Neural cell (in vitro differentiated cells): ENCODE measurements at regions not wholly inside any gene's neighbourhood (a gene's known extent, or its start where the extent isn't known, plus 50 kb on each side); places are given as distances from the start of the nearest gene placed in this dataset.

Experiments
- H2AFZ ChIP-seq: fragments of 200-600, 300-800 bp; sonication (generic), shearing (Covaris generic); 2 replicates; pipeline ENCODE4 v1.6.0; 2014; ENCODE audit warnings: low read depth, mild to moderate bottlenecking, antibody characterized with exemption, low read length, moderate library complexity
- H3F3A ChIP-seq: fragments of 200-600 bp; shearing (Covaris generic); 2 replicates; pipeline ENCODE4 v1.6.1; 2016; ENCODE audit warnings: mild to moderate bottlenecking, moderate library complexity, mixed read lengths, antibody characterized with exemption, low read length; ENCODE audit not compliant: insufficient read depth, poor library complexity, severe bottlenecking
- H3K27ac ChIP-seq: fragments of 200-600, 300-800 bp; sonication (generic), shearing (Covaris generic); 2 replicates; pipeline ENCODE4 v1.5.1; 2014; ENCODE audit warnings: mild to moderate bottlenecking, low read length, moderate library complexity
- H3K27me3 ChIP-seq: fragments of 300-800, 200-600 bp; sonication (generic), shearing (Covaris generic); 2 replicates; pipeline ENCODE4 v1.6.0; 2014; ENCODE audit warnings: mild to moderate bottlenecking, low read depth, low read length, moderate library complexity; ENCODE audit not compliant: insufficient read depth
- H3K36me3 ChIP-seq: fragments of 300-800, 200-600 bp; sonication (generic), shearing (Covaris generic); 2 replicates; pipeline ENCODE4 v1.5.1; 2014; ENCODE audit warnings: mild to moderate bottlenecking, antibody characterized with exemption, low read length, moderate library complexity; ENCODE audit not compliant: insufficient read depth
- H3K4me2 ChIP-seq: fragments of 300-800, 200-600 bp; sonication (generic), shearing (Covaris generic); 2 replicates; pipeline ENCODE4 v1.6.0; 2014; ENCODE audit warnings: mild to moderate bottlenecking, low read length
- H3K4me3 ChIP-seq: fragments of 300-800, 200-600 bp; sonication (generic), shearing (Covaris generic); 2 replicates; pipeline ENCODE4 v1.5.1; 2014; ENCODE audit warnings: mild to moderate bottlenecking, low read length, moderate library complexity
- H3K79me2 ChIP-seq: fragments of 200-600 bp; shearing (Covaris generic); replicated peaks from 2 replicates; pipeline ENCODE4 v1.6.0; 2014; ENCODE audit warnings: mild to moderate bottlenecking, low read length, moderate library complexity; ENCODE audit not compliant: insufficient read depth
- H3K9ac ChIP-seq: fragments of 300-800, 200-600 bp; sonication (generic), shearing (Covaris generic); 2 replicates; pipeline ENCODE4 v1.6.1; 2016; ENCODE audit warnings: mild to moderate bottlenecking, low read length, mixed read lengths
- H3K9me2 ChIP-seq: fragments of 200-600 bp; shearing (Covaris generic); 2 replicates; pipeline ENCODE4 v1.6.1; 2016; ENCODE audit warnings: mild to moderate bottlenecking, low read length, mixed read lengths; ENCODE audit not compliant: insufficient read depth
- H3K9me3 ChIP-seq: fragments of 200-600, 300-800 bp; sonication (generic), shearing (Covaris generic); 2 replicates; pipeline ENCODE4 v1.6.1; 2016; ENCODE audit warnings: mild to moderate bottlenecking, mixed run types, low read length, moderate library complexity, mixed read lengths
- H4K20me1 ChIP-seq: fragments of 200-600 bp; shearing (Covaris generic); 2 replicates; pipeline ENCODE4 v1.6.1; 2016; ENCODE audit warnings: mild to moderate bottlenecking, mixed run types; ENCODE audit not compliant: insufficient read depth
- EP300 ChIP-seq: fragments of 450-650 bp; conservative IDR thresholded peaks from 2 replicates; pipeline ENCODE4 v1.6.1; 2014; ENCODE audit warnings: antibody characterized with exemption, mild to moderate bottlenecking, moderate library complexity; ENCODE audit not compliant: poor library complexity, severe bottlenecking
- EZH2 ChIP-seq: fragments of 200-600, 300-800 bp; shearing (Covaris generic), sonication (generic); IDR thresholded peaks from 2 replicates; pipeline ENCODE4 v1.6.1; 2014; ENCODE audit warnings: antibody characterized with exemption, low read length, borderline replicate concordance, mild to moderate bottlenecking; ENCODE audit not compliant: insufficient read depth, poor library complexity, severe bottlenecking
- MXI1 ChIP-seq: fragments of 450-650 bp; conservative IDR thresholded peaks from 2 replicates; pipeline ENCODE4 v1.6.1; 2014; ENCODE audit warnings: antibody characterized with exemption, mild to moderate bottlenecking; ENCODE audit not compliant: poor library complexity, severe bottlenecking
- POLR2AphosphoS5 ChIP-seq: IDR thresholded peaks from 2 replicates; pipeline ENCODE4 v1.6.1; 2012
- RAD21 ChIP-seq: fragments of 450-650 bp; conservative IDR thresholded peaks from 2 replicates; pipeline ENCODE4 v1.6.1; 2014; ENCODE audit warnings: antibody characterized with exemption, mild to moderate bottlenecking, moderate library complexity
- SMC3 ChIP-seq: fragments of 450-650 bp; conservative IDR thresholded peaks from 2 replicates; pipeline ENCODE4 v1.6.1; 2014; ENCODE audit warnings: antibody characterized with exemption, mild to moderate bottlenecking, moderate library complexity; ENCODE audit not compliant: poor library complexity
- TAF1 ChIP-seq: IDR thresholded peaks from 2 replicates; pipeline ENCODE4 v1.6.1; 2012; ENCODE audit warnings: low read depth
- TF ChIP-seq, protein P1 (sequence below): IDR thresholded peaks from 2 replicates; pipeline ENCODE4 v1.6.1; 2012; ENCODE audit warnings: borderline replicate concordance
- TF ChIP-seq, protein P2 (sequence below): fragments of 450-650 bp; IDR thresholded peaks from 2 replicates; pipeline ENCODE4 v1.5.1; 2014; ENCODE audit warnings: antibody characterized with exemption, mild to moderate bottlenecking, moderate library complexity; ENCODE audit not compliant: poor library complexity, severe bottlenecking

GRCh38 chr15:79562899-79563298, 130.8 kb downstream of the MINAR1 start:
- Histone ChIP-seq H2AFZ (no peak overlapping the region), H4K20me1 (no peaks in the 10 kb centered on the region), H3K27ac (no peak overlapping the region), H3K79me2 (no peaks in the 10 kb centered on the region), H3F3A (no peaks in the 10 kb centered on the region), H3K36me3 (no peaks in the 10 kb centered on the region), H3K9me3 (no peaks in the 10 kb centered on the region), H3K9ac (no peak overlapping the region), H3K9me2 (no peaks in the 10 kb centered on the region), H3K4me2 (no peak overlapping the region), H3K27me3 (no peaks in the 10 kb centered on the region), H3K4me3 (no peak overlapping the region)
- TF ChIP-seq, protein P1, sequence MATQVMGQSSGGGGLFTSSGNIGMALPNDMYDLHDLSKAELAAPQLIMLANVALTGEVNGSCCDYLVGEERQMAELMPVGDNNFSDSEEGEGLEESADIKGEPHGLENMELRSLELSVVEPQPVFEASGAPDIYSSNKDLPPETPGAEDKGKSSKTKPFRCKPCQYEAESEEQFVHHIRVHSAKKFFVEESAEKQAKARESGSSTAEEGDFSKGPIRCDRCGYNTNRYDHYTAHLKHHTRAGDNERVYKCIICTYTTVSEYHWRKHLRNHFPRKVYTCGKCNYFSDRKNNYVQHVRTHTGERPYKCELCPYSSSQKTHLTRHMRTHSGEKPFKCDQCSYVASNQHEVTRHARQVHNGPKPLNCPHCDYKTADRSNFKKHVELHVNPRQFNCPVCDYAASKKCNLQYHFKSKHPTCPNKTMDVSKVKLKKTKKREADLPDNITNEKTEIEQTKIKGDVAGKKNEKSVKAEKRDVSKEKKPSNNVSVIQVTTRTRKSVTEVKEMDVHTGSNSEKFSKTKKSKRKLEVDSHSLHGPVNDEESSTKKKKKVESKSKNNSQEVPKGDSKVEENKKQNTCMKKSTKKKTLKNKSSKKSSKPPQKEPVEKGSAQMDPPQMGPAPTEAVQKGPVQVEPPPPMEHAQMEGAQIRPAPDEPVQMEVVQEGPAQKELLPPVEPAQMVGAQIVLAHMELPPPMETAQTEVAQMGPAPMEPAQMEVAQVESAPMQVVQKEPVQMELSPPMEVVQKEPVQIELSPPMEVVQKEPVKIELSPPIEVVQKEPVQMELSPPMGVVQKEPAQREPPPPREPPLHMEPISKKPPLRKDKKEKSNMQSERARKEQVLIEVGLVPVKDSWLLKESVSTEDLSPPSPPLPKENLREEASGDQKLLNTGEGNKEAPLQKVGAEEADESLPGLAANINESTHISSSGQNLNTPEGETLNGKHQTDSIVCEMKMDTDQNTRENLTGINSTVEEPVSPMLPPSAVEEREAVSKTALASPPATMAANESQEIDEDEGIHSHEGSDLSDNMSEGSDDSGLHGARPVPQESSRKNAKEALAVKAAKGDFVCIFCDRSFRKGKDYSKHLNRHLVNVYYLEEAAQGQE, result no peak
- TF ChIP-seq EP300 (no peak), TAF1 (no peak), RAD21 (no peak), POLR2AphosphoS5 (no peak), MXI1 (no peak), EZH2 (no peak), SMC3 (no peak)
- TF ChIP-seq, protein P2, sequence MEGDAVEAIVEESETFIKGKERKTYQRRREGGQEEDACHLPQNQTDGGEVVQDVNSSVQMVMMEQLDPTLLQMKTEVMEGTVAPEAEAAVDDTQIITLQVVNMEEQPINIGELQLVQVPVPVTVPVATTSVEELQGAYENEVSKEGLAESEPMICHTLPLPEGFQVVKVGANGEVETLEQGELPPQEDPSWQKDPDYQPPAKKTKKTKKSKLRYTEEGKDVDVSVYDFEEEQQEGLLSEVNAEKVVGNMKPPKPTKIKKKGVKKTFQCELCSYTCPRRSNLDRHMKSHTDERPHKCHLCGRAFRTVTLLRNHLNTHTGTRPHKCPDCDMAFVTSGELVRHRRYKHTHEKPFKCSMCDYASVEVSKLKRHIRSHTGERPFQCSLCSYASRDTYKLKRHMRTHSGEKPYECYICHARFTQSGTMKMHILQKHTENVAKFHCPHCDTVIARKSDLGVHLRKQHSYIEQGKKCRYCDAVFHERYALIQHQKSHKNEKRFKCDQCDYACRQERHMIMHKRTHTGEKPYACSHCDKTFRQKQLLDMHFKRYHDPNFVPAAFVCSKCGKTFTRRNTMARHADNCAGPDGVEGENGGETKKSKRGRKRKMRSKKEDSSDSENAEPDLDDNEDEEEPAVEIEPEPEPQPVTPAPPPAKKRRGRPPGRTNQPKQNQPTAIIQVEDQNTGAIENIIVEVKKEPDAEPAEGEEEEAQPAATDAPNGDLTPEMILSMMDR, result no peak

GRCh38 chr15:79570004-79570403, 137.9 kb downstream of the MINAR1 start:
- H3K9me3 ChIP-seq, result no peaks in the 10 kb centered on the region
- H3K4me3 ChIP-seq, result no peak overlapping the region
- no peaks in the 10 kb centered on the region for H3K79me2 ChIP-seq
- no peaks in the 10 kb centered on the region for H4K20me1 ChIP-seq
- H3K27me3 ChIP-seq, result no peaks in the 10 kb centered on the region
- no peaks in the 10 kb centered on the region for H3F3A ChIP-seq
- TF ChIP-seq TAF1, result no peak
- TF ChIP-seq, protein P2, result no peak
- TF ChIP-seq SMC3, result no peak
- TF ChIP-seq MXI1, result no peak
- TF ChIP-seq EZH2, result no peak
- TF ChIP-seq RAD21, result no peak
- no peak for TF ChIP-seq EP300
- no peak for TF ChIP-seq POLR2AphosphoS5
- TF ChIP-seq, protein P1, result no peak
- no peak overlapping the region for H3K4me2 ChIP-seq
- no peak overlapping the region for H2AFZ ChIP-seq
- no peak overlapping the region for H3K9ac ChIP-seq
- no peaks in the 10 kb centered on the region for H3K9me2 ChIP-seq
- H3K36me3 ChIP-seq, result no peaks in the 10 kb centered on the region
- H3K27ac ChIP-seq, result no peak overlapping the region
